ENCODE measurements at regions not wholly inside any gene's neighbourhood (a gene's known extent, or its start where the extent isn't known, plus 50 kb on each side); places are given as distances from the start of the nearest gene placed in this dataset.

- H3K36me3 ChIP-seq (ENCODE audit: insufficient read depth, low read length) = no peaks in the 10 kb centered on the region
- DNase-seq (ENCODE audit: low read depth, low spot score) = no peak
These were observed 198.7 kb upstream of the PBX1 start for GRCh38 chr1:164360265-164360664.

GRCh38 chr1:164361927-164362326, 197.1 kb upstream of the PBX1 start:
- Histone ChIP-seq H3K9me3 (ENCODE audit: low read depth, low read length) (0 out of 2 replicates have a peak, but pooled peaks cover 5% of the 10 kb centered on the region), H3K9ac (ENCODE audit: insufficient read length) (no peak overlapping the region), H3K36me3 (ENCODE audit: insufficient read depth, low read length) (no peaks in the 10 kb centered on the region), H3K4me3 (no peak overlapping the region), H3K27ac (no peak overlapping the region)
- no peak for DNase-seq (ENCODE audit: low read depth, low spot score)
- TF ChIP-seq POLR2AphosphoS5 (IDR thresholded peaks at IDR 0.05; ENCODE audit: borderline replicate concordance, low read depth, low read length) (no peak), EZH2 (IDR thresholded peaks at IDR 0.05) (no peak), FOXP2 (optimal IDR thresholded peaks at IDR 0.05; ENCODE audit: control extremely low read depth, extremely low read length, insufficient read depth) (no peak)

More at GRCh38 chr1:164360265-164360664, 198.7 kb upstream of the PBX1 start:
- Histone ChIP-seq H3K9ac (ENCODE audit: insufficient read length) (no peak overlapping the region), H3K9me3 (ENCODE audit: low read depth, low read length) (no peaks in the 10 kb centered on the region), H3K27ac (no peak overlapping the region), H3K4me3 (no peak overlapping the region)
- no peak for TF ChIP-seq EZH2 (IDR thresholded peaks at IDR 0.05)
- no peak for TF ChIP-seq POLR2AphosphoS5 (IDR thresholded peaks at IDR 0.05; ENCODE audit: borderline replicate concordance, low read depth, low read length)
- TF ChIP-seq FOXP2 (optimal IDR thresholded peaks at IDR 0.05; ENCODE audit: control extremely low read depth, extremely low read length, insufficient read depth) = no peak

DNA sequence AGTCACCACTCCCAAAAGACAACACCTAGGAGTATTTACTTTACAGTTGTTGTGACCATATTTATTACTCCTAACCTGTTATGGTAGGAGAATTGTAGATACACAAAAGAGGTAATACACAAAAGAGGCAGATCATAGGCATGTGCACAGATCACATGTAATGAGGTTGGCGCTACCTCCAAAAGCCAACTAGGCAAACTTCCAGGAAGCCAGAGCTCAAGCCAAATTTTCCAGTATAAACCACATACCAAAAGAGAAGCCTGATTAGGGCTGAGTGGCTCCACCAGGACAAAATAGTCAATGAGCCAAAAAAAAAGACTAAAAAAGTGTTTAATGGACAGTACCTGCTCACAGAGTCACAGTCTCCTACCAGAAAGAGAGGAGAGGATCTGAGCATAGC, 195.0 kb upstream of the PBX1 start:
- no peak for DNase-seq (ENCODE audit: low read depth, low spot score)
- TF ChIP-seq POLR2AphosphoS5 (IDR thresholded peaks at IDR 0.05; ENCODE audit: borderline replicate concordance, low read depth, low read length) = no peak
- TF ChIP-seq EZH2 (IDR thresholded peaks at IDR 0.05) = no peak
- TF ChIP-seq FOXP2 (optimal IDR thresholded peaks at IDR 0.05; ENCODE audit: control extremely low read depth, extremely low read length, insufficient read depth) = no peak
- Histone ChIP-seq H3K9me3 (ENCODE audit: low read depth, low read length) (0 out of 2 replicates have a peak, but pooled peaks cover 5% of the 10 kb centered on the region), H3K27ac (no peak overlapping the region), H3K36me3 (ENCODE audit: insufficient read depth, low read length) (no peaks in the 10 kb centered on the region), H3K9ac (ENCODE audit: insufficient read length) (no peak overlapping the region), H3K4me3 (no peak overlapping the region)

DNA sequence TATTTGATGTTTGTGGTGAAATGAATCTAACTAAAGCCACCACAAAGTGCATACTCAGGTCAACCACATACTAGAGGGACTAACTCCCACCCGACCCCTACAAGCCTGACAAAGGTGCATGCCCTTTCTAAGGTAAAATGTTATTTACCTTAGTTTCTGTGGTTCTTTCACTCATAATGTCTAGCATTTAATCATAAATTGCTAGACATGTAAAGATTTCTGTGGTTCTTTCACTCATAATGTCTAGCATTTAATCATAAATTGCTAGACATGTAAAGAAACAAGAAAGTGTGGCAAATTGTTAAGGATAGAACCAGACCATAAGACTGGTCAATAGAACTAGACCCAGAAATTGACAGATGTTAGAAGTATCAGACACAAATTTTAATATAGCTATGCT, 193.0 kb upstream of the PBX1 start:
- TF ChIP-seq FOXP2 (optimal IDR thresholded peaks at IDR 0.05; ENCODE audit: control extremely low read depth, extremely low read length, insufficient read depth) (no peak), POLR2AphosphoS5 (IDR thresholded peaks at IDR 0.05; ENCODE audit: borderline replicate concordance, low read depth, low read length) (no peak), EZH2 (IDR thresholded peaks at IDR 0.05) (no peak)
- Histone ChIP-seq H3K36me3 (ENCODE audit: insufficient read depth, low read length) (no peaks in the 10 kb centered on the region), H3K4me3 (no peak overlapping the region), H3K9ac (ENCODE audit: insufficient read length) (no peak overlapping the region), H3K27ac (no peak overlapping the region), H3K9me3 (ENCODE audit: low read depth, low read length) (0 out of 2 replicates have a peak, but pooled peaks cover 5% of the 10 kb centered on the region)
- no peak for DNase-seq (ENCODE audit: low read depth, low spot score)

DNA sequence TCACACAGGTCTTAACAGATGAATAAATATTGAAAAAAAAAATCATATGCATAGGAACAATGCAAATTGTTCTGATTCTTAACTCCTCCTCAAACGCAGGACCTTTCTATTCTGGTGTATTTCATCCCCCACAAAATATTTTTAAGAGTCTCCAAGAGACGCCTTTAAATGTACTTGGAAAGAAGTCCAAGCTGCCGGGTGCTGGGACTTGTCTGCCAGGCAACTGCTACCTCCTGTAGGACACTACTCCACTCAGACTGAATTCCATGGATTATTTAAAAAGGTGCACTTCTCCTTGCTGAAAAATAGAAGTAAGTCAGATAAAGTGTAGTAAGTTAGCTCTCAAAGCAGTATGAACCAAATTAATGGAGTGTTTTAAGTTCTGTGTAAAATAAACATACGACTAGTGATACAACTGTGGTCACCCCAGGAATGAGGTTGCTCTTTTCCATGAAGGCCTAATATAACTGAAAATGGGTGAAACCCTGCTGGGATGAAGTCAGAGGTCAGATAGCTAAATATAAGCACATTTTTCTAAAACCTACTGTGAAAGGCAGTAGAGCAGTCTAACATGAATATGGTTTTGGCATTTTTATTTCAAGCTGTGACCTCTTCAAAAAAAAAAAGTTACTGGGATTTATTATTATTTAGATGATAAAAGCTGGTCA, 189.2 kb upstream of the PBX1 start:
- H3K9ac ChIP-seq (ENCODE audit: insufficient read length) = no peak overlapping the region
- TF ChIP-seq FOXP2 (optimal IDR thresholded peaks at IDR 0.05; ENCODE audit: control extremely low read depth, extremely low read length, insufficient read depth) = no peak
- no peak for TF ChIP-seq EZH2 (IDR thresholded peaks at IDR 0.05)
- TF ChIP-seq POLR2AphosphoS5 (IDR thresholded peaks at IDR 0.05; ENCODE audit: borderline replicate concordance, low read depth, low read length) = no peak
- H3K9me3 ChIP-seq (ENCODE audit: low read depth, low read length) = 0 out of 2 replicates have a peak, but pooled peaks cover 5% of the 10 kb centered on the region
- no peaks in the 10 kb centered on the region for H3K36me3 ChIP-seq (ENCODE audit: insufficient read depth, low read length)
- no peak overlapping the region for H3K4me3 ChIP-seq
- peak overlapping the region; percentile 43; the same call in 1 of the 2 replicates for H3K27ac ChIP-seq
- no peak for DNase-seq (ENCODE audit: low read depth, low spot score)

GRCh38 chr1:164380893-164381292, 178.1 kb upstream of the PBX1 start:
- DNase-seq (ENCODE audit: low read depth, low spot score) = no peak
- Histone ChIP-seq H3K4me3 (no peak overlapping the region), H3K27ac (no peak overlapping the region), H3K36me3 (ENCODE audit: insufficient read depth, low read length) (no peaks in the 10 kb centered on the region), H3K9ac (ENCODE audit: insufficient read length) (no peak overlapping the region), H3K9me3 (ENCODE audit: low read depth, low read length) (no peaks in the 10 kb centered on the region)
- TF ChIP-seq FOXP2 (optimal IDR thresholded peaks at IDR 0.05; ENCODE audit: control extremely low read depth, extremely low read length, insufficient read depth) = no peak
- no peak for TF ChIP-seq POLR2AphosphoS5 (IDR thresholded peaks at IDR 0.05; ENCODE audit: borderline replicate concordance, low read depth, low read length)
- TF ChIP-seq EZH2 (IDR thresholded peaks at IDR 0.05) = no peak

GRCh38 chr1:164382384-164382783, 176.6 kb upstream of the PBX1 start:
- no peak overlapping the region for H3K4me3 ChIP-seq
- TF ChIP-seq FOXP2 (optimal IDR thresholded peaks at IDR 0.05; ENCODE audit: control extremely low read depth, extremely low read length, insufficient read depth) = no peak
- TF ChIP-seq POLR2AphosphoS5 (IDR thresholded peaks at IDR 0.05; ENCODE audit: borderline replicate concordance, low read depth, low read length) = no peak
- TF ChIP-seq EZH2 (IDR thresholded peaks at IDR 0.05) = no peak
- H3K9ac ChIP-seq (ENCODE audit: insufficient read length) = no peak overlapping the region
- no peak for DNase-seq (ENCODE audit: low read depth, low spot score)
- no peak overlapping the region for H3K27ac ChIP-seq
- no peaks in the 10 kb centered on the region for H3K36me3 ChIP-seq (ENCODE audit: insufficient read depth, low read length)
- no peaks in the 10 kb centered on the region for H3K9me3 ChIP-seq (ENCODE audit: low read depth, low read length)

DNA sequence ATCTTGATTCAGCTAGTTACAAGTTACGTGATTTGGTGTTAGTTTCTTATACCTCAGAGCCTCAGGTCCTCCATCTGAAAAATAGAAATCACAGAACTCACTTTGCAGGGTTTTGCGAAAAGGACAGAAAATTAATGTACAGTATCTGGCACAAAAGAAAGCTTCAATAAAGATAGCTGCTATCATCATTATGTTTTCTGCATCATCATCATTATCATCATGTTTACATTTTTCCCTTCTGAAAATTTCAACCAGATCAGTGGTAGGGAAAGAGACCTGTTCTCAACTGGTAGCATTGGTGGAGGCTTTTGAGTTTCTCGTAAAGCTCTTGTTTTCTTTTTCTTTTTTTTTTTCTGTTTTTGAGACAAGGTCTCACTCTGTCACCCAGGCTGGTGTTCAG, 174.7 kb upstream of the PBX1 start:
- no peak overlapping the region for H3K27ac ChIP-seq
- H3K9ac ChIP-seq (ENCODE audit: insufficient read length) = no peak overlapping the region
- TF ChIP-seq EZH2 (IDR thresholded peaks at IDR 0.05) (no peak), POLR2AphosphoS5 (IDR thresholded peaks at IDR 0.05; ENCODE audit: borderline replicate concordance, low read depth, low read length) (no peak), FOXP2 (optimal IDR thresholded peaks at IDR 0.05; ENCODE audit: control extremely low read depth, extremely low read length, insufficient read depth) (no peak)
- no peak overlapping the region for H3K4me3 ChIP-seq
- no peaks in the 10 kb centered on the region for H3K9me3 ChIP-seq (ENCODE audit: low read depth, low read length)
- H3K36me3 ChIP-seq (ENCODE audit: insufficient read depth, low read length) = no peaks in the 10 kb centered on the region
- DNase-seq (ENCODE audit: low read depth, low spot score) = no peak
